DMS153 treated with DMSO at 0.1 percent for 48 hours (cell line): ENCODE measurements at regions not wholly inside any gene's neighbourhood (a gene's known extent, or its start where the extent isn't known, plus 50 kb on each side); places are given as distances from the start of the nearest gene placed in this dataset.

Source experiments
- DNase-seq: peaks from one replicate; lab custom pipeline; 2025; ENCODE audit not compliant: unreplicated experiment; lab: John Stamatoyannopoulos, UW

DNA sequence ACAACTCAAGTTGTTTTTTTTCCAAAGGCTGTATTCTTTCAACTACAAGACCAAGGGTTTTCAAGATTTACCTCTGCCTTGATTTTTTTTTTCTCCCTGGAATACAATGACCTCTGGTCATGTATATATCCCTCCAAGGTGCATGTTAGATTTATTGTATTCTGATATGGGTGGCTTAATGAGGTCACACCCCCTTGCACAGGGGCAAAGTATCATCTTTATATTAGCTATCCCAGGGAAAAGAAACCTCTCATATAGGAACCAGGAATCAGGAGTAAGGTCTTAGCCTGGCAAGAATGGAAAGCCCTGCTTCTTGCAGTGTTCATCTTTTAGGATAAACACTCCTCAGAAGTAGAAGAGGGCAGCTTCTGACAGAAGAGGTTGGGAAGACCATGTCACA lies 516.9 kb upstream of the TENM4 start:
- DNase-seq: no peak

DNA sequence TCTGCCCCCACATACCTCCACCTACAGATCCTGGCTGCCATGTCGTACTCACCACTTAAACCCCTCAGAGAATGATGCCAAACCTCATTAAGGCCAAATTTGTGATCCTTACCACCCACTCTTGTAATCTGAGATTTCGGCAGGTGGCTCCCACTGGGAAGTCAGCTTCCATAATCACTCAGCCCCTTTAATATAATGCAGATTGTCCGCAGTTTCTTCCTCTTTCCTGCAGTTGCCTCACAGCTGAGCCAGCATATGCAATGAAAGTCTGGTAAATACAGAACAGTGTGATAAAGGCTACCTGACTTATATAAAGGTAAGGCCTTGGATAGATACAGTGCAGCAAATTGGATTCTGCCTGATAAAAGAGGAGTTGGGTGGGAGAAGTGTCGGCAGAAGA lies 515.2 kb upstream of the TENM4 start:
- DNase-seq: no peak

DNA sequence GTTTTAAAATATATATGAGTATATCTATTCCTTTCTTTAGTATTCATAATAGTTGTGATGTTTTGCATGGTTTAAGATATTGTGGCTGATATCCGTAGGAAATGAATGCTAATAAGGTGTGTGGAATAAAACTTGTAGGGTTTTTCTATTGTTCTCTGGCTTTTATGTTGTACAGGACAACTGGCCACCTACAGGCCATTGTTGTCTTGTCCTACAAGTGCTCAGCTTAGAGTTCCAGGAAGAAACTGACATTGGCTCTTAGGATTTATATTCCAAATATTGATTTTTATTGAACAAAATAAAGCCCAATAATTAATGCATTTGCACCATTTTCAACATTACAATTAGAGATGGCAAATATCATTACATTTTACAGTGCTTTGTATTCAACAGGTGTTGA lies 512.8 kb upstream of the TENM4 start:
- DNase-seq: no peak

- no peak for DNase-seq
These were observed 509.9 kb upstream of the TENM4 start for GRCh38 chr11:79950741-79951140.

- DNase-seq: no peak
These were observed 509.3 kb upstream of the TENM4 start for GRCh38 chr11:79950172-79950571.

- no peak for DNase-seq
These were observed 508.7 kb upstream of the TENM4 start for GRCh38 chr11:79949574-79949973.

- DNase-seq: no peak
These were observed 501.8 kb upstream of the TENM4 start for GRCh38 chr11:79942646-79943045.

- no peak for DNase-seq
These were observed 501.3 kb upstream of the TENM4 start for GRCh38 chr11:79942090-79942489.

DNA sequence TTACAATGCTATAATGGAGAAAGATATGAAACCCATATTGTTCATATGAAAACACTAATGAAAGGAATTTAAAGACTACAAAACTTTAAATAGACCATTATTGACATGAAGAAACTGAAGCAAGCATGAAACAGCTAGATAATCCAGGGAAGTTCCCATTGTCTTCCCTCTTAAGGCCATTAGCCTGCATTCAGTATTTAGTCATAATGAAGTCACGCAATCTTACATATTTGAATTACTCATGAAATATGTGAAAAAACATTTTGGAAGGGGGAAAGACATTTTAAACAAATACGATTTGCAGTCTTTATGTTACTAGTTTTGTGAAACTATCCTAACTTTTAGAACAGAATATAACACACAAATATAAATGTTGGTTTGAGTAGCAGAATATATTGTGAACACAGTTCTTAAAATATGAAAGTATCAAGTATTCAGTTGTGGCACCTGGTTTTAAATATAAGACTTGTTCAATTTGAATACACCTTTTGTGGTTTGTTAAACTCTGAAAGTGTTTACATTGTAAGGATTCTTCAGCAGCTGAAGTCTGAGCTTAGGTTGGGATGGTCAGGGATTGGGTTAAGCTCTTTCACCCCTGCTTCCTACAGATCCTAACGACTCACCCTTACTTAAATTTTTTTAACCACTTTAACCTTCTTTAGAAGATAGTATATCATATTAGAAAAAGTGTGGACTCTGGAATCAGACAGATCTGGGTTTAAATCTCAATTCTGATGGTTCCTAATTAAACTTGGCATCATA lies 500.3 kb upstream of the TENM4 start:
- DNase-seq: no peak

GRCh38 chr11:79940165-79940564 lies 499.3 kb upstream of the TENM4 start:
- no peak for DNase-seq

GRCh38 chr11:79939111-79939510 lies 498.3 kb upstream of the TENM4 start:
- no peak for DNase-seq

- no peak for DNase-seq
These were observed 497.0 kb upstream of the TENM4 start for GRCh38 chr11:79937676-79938334.

DNA sequence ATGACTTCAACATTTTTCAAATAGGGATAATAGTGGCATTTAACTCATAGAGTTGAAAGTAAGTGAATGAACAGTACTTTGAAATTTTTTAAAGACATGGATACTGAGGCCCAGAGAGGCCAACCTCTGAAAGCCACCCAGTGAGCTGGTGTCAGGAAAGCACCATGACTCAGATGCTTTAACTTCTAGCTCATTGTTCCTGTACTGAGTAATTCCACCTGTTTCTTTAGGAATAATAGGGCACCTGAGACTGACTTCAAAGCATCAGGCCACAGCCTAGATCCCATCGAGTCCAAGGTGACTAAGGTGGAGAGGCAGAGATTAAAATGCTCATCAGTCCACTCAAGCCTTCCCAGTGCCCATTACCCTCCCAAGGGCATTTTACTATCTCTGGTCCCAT lies 491.8 kb upstream of the TENM4 start:
- DNase-seq: no peak

- DNase-seq: no peak
These were observed 490.9 kb upstream of the TENM4 start for GRCh38 chr11:79931692-79932091.

GRCh38 chr11:79926707-79927106 lies 485.9 kb upstream of the TENM4 start:
- DNase-seq: no peak

DNA sequence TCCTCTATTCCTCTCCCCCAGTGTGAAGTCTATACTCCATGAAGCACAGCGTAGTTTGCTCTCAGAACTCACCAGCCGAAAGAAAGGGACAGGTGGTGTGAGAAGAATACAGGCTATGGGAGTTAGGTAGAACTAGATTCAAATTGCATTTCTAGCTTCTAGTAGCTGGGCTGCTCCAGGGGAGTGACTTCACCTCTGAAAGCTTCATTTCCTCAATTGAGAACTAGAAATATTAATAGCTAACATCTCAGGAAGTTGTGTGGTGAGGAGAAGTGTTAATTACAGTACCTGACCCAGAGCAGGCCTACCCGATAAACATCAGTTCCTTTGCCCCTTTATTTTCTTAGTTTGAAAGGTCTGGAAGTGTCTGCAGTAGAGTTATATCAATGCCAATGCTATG lies 484.7 kb upstream of the TENM4 start:
- DNase-seq: no peak

GRCh38 chr11:79922641-79923040 lies 481.8 kb upstream of the TENM4 start:
- no peak for DNase-seq

- DNase-seq: no peak
These were observed 479.6 kb upstream of the TENM4 start for GRCh38 chr11:79920480-79920879.

DNA sequence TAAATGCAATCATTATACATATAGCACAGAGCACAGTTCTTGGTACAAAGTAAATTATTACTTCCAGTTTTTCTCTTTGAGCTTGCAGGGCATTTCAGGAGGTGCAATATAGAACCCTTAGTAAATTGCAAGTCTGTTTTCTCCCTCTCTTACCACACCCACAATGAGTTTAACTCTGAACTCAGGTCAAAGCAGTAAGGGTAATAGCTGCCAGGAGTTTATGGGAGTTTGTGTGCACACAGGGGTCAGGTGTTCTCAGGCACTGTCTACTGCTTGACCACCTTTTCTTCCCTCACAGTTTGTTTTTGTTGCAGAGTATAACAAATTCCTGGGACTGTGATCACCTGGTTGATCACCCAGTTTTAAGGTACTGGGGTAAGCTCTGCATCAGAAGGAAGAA lies 478.5 kb upstream of the TENM4 start:
- DNase-seq: no peak

DNA sequence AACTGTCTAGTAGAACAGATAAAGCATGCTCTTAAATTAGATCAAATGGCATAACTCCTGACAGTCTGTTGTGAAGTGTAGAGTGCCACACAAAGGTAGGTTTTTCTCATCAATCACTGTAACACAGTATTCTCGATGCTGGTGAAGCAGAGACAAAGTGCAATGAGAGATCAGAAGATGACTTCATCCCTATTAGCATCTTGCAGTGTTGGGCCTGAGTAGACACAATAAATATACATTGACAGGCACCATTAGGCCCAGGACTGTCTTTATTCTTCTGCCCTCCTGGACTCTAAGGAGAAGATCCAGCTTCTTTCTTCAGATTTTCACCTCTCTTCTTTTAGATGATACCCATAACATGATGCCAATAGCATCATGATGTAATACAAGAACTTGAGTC lies 478.0 kb upstream of the TENM4 start:
- no peak for DNase-seq

- no peak for DNase-seq
These were observed 465.3 kb upstream of the TENM4 start for GRCh38 chr11:79906164-79906563.

GRCh38 chr11:79902493-79902892 lies 461.7 kb upstream of the TENM4 start:
- no peak for DNase-seq

GRCh38 chr11:79897896-79898295 lies 457.1 kb upstream of the TENM4 start:
- no peak for DNase-seq
